KOPT-K1 (cell line): ENCODE measurements at regions not wholly inside any gene's neighbourhood (a gene's known extent, or its start where the extent isn't known, plus 50 kb on each side); places are given as distances from the start of the nearest gene placed in this dataset.
"Not testable (repeated sequence)": the region's sequence is repeated elsewhere in the genome, so short reads cannot be mapped to it uniquely, and the experiment has no call there.

Source experiments
- H3K27ac ChIP-seq: fragments of 200-600 bp; sonication (generic); 2 replicates; pipeline ENCODE4 v1.5.1; 2016; ENCODE audit warnings: antibody characterized with exemption, mild to moderate bottlenecking, low read depth, low read length; ENCODE audit not compliant: poor library complexity, severe bottlenecking
- H3K36me3 ChIP-seq: fragments of 200-600 bp; sonication (generic); 2 replicates; pipeline ENCODE4 v1.5.1; 2017; ENCODE audit warnings: antibody characterized with exemption, mild to moderate bottlenecking, low read length, moderate library complexity; ENCODE audit not compliant: insufficient read depth
- H3K9me3 ChIP-seq: fragments of 200-600 bp; sonication (generic); 2 replicates; pipeline ENCODE4 v1.5.1; 2017; ENCODE audit warnings: antibody characterized with exemption, low read length, mild to moderate bottlenecking; ENCODE audit not compliant: insufficient read depth, poor library complexity, severe bottlenecking

DNA sequence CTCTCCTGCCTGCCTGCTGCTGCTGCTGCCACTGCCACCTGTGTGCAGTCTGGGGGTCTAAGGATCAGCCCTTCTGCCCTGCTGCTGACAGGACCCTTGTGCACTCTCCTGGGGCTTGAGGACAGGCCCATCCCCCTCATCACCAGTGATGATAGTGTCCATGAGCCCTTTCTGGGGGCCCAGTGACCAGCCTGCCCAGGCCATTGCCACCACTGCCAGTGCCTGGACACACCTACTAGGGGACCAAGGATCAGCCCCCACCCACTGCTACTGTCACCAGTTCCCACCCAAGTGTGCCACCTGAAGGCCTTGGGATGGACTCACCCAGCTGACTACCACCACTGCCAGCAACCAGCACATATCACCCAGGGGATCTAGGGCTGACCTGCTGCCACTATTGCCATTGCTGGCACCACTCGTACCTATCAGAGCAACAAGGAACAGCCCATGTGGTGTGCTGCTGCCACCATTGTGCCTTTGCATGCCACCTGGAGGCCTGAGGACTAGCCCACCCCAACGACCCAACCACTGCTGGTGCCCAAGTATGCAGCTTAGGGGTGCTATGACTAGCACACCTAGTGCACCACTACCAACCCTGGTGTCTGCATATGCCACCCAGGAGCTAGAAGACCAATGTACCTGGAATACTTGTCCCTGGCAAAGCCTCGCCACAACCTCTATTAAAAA lies 994.3 kb downstream of the PCDH17 start:
- no peaks in the 10 kb centered on the region for H3K9me3 ChIP-seq
- H3K36me3 ChIP-seq: no peaks in the 10 kb centered on the region
- H3K27ac ChIP-seq: no peak overlapping the region

DNA sequence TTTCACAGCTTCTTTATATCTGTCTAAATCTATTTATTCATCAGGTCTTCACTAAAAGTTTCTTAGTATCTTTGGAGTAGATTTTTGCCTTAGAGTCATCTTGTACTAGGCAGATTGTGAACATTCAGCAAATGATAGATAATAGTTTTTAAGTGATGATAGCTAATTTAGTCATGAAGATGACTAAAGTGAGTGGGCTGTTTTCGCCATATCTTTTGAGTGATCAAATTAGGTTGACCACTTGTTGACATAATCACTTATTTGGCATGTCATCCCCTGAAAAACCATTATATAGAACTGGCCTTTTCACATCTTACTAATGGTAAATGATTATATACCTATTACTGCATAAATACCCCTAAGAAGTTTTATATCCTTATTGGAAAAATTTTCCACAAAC lies 999.2 kb downstream of the PCDH17 start:
- Histone ChIP-seq H3K9me3 (no peaks in the 10 kb centered on the region), H3K27ac (no peak overlapping the region), H3K36me3 (no peaks in the 10 kb centered on the region)

DNA sequence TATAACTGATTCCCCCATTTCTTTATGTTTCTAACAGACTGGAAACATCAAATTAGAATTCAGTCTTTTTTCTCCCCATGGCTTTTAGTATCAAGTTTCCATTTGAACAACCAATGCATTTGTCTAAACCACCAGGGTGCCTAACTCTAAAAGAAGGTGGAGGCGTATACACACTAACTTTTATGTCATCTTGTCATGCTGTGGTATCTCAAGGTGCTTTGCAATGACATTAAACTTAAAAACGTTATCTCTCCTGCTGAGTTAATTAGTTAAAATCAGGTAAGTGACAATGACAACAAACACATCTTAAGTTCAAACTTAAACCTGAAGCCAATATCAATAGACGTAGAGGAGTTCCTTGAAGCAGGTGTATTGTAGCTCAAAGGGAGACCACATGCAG lies 1001.7 kb downstream of the PCDH17 start:
- H3K27ac ChIP-seq: no peak overlapping the region
- H3K9me3 ChIP-seq: no peaks in the 10 kb centered on the region
- H3K36me3 ChIP-seq: no peaks in the 10 kb centered on the region

DNA sequence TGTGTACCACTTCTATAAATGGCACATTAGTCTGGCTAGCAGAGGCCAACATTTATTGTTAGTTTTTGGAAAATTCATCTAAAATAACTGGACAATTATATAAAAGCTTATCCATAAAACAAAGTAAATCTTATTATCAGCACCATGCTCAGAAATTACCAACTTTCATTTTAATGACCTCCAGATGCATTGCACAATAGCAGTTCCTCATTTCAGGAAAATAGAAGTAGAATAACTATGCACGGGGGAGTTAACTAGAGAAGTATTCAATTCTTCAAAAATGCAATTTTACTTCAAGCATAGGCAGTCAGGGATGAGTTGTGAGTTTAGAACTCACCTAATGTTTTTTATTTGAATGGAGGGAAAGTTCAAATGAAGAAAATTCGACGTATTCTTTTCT lies 1023.5 kb downstream of the PCDH17 start:
- Histone ChIP-seq H3K27ac (no peak overlapping the region), H3K36me3 (no peaks in the 10 kb centered on the region), H3K9me3 (no peaks in the 10 kb centered on the region)

DNA sequence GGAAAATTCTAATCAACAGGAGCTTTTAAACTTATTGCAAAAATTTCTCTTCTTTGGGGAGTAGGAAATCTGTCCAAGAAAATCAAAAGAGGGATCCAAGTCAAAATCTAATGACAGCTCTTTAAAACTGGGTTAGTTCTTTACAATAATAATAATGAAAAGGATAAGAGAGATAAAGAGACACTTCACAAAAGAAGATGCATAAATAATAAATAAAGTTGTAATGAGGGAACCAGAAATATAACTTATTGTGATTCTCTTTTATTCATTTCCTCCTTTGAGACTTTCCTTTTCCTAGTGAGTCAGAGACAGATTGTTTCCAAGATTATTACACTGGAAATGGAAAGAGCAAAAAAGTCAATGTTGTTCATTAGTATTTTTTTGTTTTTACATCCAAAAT lies 1029.3 kb downstream of the PCDH17 start:
- Histone ChIP-seq H3K36me3 (no peaks in the 10 kb centered on the region), H3K9me3 (no peaks in the 10 kb centered on the region), H3K27ac (no peak overlapping the region)

DNA sequence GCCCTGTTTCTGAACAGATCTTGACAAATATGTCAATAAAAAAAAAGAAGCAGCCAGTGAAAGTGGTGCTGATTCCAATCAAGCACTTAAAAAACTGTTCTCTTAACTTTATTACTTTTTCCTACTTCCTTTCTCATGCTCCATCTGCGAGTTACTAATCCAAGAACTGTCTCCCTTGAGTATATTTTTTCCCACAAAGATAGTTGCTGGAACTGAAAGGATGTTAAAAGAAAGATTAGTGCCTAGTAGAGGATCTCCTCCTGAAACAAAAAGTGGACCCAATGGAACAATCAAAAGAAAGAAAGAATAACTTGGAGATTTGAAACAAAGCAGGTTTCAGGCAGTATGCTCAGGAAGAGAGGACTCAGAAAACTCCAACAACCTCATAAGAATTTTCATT lies 1034.8 kb downstream of the PCDH17 start:
- Histone ChIP-seq H3K36me3 (no peaks in the 10 kb centered on the region), H3K9me3 (no peaks in the 10 kb centered on the region), H3K27ac (no peak overlapping the region)

DNA sequence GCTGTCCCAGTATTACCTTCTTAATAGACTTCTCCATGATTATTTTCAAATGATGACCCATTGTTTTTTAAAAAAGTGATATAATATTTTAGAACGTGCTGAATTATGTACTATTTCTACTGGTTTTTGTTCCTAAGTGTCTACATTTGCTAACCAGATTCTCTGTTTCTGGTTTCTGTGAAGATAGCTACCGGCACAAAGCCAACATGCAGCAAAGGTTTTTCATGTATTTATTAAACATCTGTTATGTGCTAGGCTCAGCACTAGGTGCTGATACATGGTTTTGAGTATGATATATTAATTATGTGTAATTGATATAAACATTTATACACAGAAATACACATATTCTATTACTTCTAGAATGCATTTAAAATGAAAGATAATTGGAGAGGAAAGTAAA lies 1035.6 kb downstream of the PCDH17 start:
- Histone ChIP-seq H3K36me3 (no peaks in the 10 kb centered on the region), H3K9me3 (no peaks in the 10 kb centered on the region), H3K27ac (no peak overlapping the region)

DNA sequence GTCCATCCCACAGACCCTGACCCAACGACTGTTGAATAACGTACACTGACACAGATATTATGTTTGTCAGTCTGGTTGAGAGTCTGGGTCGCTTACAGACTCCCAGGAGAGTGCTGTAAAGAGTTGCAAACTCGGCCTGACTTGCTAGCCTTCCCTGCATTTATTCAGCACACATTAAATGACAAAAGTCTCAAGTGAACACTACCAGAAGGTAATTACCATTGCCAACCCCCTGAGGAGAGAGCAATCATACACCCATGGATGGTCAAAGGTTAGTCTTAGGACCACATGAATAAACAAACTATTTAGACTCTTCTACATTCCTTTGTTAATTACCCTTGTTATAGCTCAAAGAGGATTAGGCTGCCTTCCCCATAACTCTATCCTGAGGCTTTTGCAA lies 1048.6 kb downstream of the PCDH17 start:
- Histone ChIP-seq H3K36me3 (no peaks in the 10 kb centered on the region), H3K27ac (no peak overlapping the region), H3K9me3 (no peaks in the 10 kb centered on the region)

DNA sequence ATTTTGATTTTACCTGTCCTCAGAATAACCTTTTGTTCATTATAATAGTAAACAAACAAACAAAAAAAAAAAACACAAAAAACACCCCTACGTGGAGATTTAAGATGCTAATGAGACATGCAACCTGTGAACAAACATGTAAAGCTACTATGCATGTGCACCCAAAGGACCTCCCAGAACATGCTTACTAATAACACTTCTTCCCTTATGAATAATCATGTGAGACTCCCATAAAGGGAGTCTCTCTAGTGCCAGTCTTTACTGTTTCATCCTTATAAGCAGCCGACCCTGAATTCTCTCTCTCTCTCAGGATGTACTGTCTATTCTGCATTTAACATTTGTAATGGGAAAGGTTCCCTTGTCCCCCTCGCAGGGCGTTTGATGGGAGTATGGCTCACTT lies 1051.1 kb downstream of the PCDH17 start:
- no peaks in the 10 kb centered on the region for H3K9me3 ChIP-seq
- no peak overlapping the region for H3K27ac ChIP-seq

DNA sequence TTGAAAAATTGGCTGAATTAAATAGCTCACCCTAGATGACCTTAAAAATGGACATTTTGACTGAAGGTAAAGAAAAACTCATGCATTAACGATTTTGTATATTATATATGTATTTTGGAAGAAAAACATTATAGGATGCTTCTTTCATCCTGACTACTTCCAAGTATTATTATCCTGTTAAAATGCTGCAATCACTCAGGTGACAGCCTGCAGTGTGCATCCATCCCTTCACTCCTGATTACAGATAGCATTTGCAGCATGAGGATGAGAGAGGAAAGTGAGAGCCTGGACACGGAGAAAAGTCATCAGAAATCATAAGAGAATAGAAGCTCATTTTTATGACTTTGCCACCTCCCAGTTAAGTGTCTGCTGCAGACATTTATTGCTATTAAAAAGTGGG lies 1055.6 kb downstream of the PCDH17 start:
- Histone ChIP-seq H3K36me3 (no peaks in the 10 kb centered on the region), H3K9me3 (no peaks in the 10 kb centered on the region), H3K27ac (no peak overlapping the region)

More for the DNA sequence above, 1051.1 kb downstream of the PCDH17 start:
- no peaks in the 10 kb centered on the region for H3K36me3 ChIP-seq

DNA sequence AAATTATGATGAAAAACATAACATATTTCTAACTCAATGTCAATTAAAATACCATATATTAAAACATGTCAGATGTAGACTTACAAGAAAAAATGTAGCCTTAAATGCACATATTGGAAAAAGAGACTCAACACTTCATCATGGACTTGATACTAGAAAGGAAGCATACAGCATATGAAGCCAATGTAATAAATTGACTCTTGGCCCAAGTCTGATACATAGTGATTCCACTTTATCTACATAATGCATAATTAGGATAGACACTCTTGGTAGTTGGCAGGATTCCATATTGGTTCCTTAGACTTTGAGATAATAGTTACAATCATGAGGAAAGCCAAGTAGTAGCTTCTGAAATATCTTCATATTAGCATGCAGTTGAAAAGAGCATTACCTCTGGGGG lies 1067.0 kb downstream of the PCDH17 start:
- no peaks in the 10 kb centered on the region for H3K9me3 ChIP-seq
- H3K27ac ChIP-seq: no peak overlapping the region
- H3K36me3 ChIP-seq: no peaks in the 10 kb centered on the region

DNA sequence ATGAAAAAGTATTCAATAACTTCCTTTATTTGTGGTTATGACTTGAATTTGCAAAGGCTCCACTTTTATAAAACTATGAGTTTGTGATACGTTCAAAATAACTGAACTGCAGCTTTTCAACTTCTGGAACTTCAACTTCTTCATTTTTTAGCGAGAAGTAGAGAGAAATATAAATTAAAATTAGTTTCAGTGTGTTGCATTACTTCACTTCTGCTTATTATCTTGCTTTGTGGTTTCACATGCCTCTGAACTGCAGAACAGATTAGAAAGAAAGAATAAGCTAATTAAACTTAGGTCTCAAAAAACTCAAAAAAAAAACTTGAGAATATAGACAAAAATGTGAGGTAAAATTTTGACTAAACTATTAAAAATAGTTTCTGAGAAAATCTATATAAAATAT lies 1073.4 kb downstream of the PCDH17 start:
- no peak overlapping the region for H3K27ac ChIP-seq
- H3K36me3 ChIP-seq: no peaks in the 10 kb centered on the region
- H3K9me3 ChIP-seq: no peaks in the 10 kb centered on the region

DNA sequence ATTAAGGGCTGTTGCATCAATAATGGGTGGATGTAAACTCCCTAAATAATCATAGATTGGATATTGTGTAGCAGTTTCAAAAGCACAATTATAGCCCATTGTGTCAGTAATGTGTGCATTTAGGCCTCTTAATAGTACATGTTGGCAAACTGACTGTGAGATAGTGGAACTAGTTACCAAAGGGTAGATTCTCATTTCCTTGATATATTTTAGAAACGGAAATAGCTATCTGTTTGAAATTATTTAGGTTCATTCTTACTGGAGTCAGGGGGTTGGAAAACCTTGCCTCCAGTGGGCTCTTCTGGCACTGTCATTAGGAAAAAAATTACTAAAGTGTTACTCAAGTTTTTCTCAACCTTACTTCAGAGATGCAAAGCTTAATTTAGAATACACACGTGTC lies 1074.9 kb downstream of the PCDH17 start:
- Histone ChIP-seq H3K27ac (no peak overlapping the region), H3K9me3 (no peaks in the 10 kb centered on the region), H3K36me3 (no peaks in the 10 kb centered on the region)

DNA sequence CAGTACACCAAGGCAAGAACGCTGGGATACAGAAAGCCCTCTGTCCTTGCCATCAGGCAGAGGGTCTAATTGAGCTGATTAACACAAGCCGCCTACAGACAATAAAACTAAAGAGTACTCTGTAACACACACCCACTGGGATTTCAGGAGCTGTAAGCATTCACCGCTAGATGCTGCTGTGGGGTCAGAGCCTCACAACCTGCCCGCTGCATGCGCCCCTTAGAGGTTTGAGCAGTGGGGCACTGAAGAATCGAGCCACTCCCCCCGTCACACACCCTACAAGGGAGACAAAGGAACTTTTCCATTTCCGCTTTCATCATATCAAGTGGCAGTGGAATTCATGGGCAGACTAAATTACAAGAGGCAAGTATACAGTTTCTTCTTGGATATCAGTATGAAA lies 1080.6 kb downstream of the PCDH17 start:
- Histone ChIP-seq H3K27ac (no peak overlapping the region), H3K9me3 (no peaks in the 10 kb centered on the region), H3K36me3 (no peaks in the 10 kb centered on the region)

DNA sequence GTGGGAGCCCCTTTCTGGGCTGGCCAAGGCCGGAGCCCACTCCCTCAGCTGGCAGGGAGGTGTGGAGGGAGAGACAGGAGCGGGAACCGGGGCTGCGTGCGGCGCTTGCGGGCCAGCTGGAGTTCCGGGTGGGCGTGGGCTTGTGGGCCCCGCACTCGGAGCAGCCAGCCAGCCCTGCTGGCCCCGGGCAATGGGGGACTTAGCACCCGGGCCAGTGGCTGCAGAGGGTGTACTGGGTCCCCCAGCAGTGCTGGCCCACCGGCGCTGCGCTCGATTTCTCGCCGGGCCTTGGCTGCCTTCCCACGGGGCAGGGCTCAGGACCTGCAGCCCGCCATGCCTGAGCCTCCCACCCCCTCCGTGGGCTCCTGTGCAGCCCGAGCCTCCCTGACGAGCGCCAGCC lies 1082.5 kb downstream of the PCDH17 start:
- H3K9me3 ChIP-seq, H3K27ac ChIP-seq, H3K36me3 ChIP-seq: not testable (repeated sequence)

DNA sequence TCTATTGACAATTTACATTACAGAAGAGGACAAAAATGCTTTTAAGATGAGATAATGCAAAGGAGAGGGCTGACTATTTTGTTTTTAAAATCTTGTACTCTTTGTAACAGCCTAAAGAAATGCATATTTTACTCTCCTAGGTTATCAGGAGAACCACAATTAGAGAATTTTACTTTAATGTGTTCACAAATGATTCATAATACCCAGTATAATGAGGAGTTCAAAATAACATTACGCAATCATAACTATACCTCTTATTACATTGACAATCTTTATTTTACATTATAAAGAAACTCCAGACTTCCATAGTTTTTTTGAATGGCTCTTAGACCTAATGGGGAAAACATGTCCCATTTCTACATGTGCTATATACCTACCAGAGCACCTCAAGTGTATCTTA lies 1089.7 kb downstream of the PCDH17 start:
- Histone ChIP-seq H3K36me3 (no peaks in the 10 kb centered on the region), H3K9me3 (no peaks in the 10 kb centered on the region), H3K27ac (no peak overlapping the region)
